H9 (cell line): ENCODE measurements at regions not wholly inside any gene's neighbourhood (a gene's known extent, or its start where the extent isn't known, plus 50 kb on each side); places are given as distances from the start of the nearest gene placed in this dataset.

Experiments
- DNase-seq: peaks from one replicate; pipeline ENCODE4 v3.0.0-alpha.2; 2017
- H2AFZ ChIP-seq: one replicate; pipeline ENCODE4 v1.6.1; 2013; ENCODE audit warnings: mild to moderate bottlenecking, low read length, control low read depth, moderate library complexity
- H2AK5ac ChIP-seq: 2 replicates; pipeline ENCODE4 v1.6.1; 2013; ENCODE audit warnings: low read length, control low read depth, mixed read lengths; ENCODE audit not compliant: insufficient read length
- H2BK120ac ChIP-seq: one replicate; pipeline ENCODE4 v1.6.1; 2013; ENCODE audit warnings: low read depth, mild to moderate bottlenecking, low read length, control low read depth, inconsistent platforms; ENCODE audit not compliant: poor library complexity, severe bottlenecking
- H2BK12ac ChIP-seq: 2 replicates; pipeline ENCODE4 v1.6.1; 2013; ENCODE audit warnings: low read length, control low read depth, mixed read lengths, low read depth; ENCODE audit not compliant: insufficient read length
- H2BK15ac ChIP-seq: 2 replicates; pipeline ENCODE4 v1.6.1; 2013; ENCODE audit warnings: low read depth, low read length, control low read depth
- H2BK20ac ChIP-seq: one replicate; pipeline ENCODE4 v1.6.1; 2013; ENCODE audit warnings: low read depth, mild to moderate bottlenecking, low read length, control low read depth, inconsistent platforms; ENCODE audit not compliant: poor library complexity, severe bottlenecking
- H2BK5ac ChIP-seq: 2 replicates; pipeline ENCODE4 v1.6.1; 2013; ENCODE audit warnings: low read length, control low read depth, mixed read lengths; ENCODE audit not compliant: insufficient read length
- H3K14ac ChIP-seq: 2 replicates; pipeline ENCODE4 v1.6.1; 2013; ENCODE audit warnings: low read length, control low read depth; ENCODE audit not compliant: insufficient read depth
- H3K18ac ChIP-seq: 2 replicates; pipeline ENCODE4 v1.6.1; 2013; ENCODE audit warnings: low read depth, mild to moderate bottlenecking, mixed read lengths, low read length, control low read depth; ENCODE audit not compliant: insufficient read length
- H3K23ac ChIP-seq: 2 replicates; pipeline ENCODE4 v1.6.1; 2013; ENCODE audit warnings: low read length, control low read depth, mixed read lengths, low read depth; ENCODE audit not compliant: insufficient read length
- H3K23me2 ChIP-seq: 2 replicates; pipeline ENCODE4 v1.6.1; 2013; ENCODE audit warnings: low read depth, mild to moderate bottlenecking, mixed read lengths, low read length, control low read depth; ENCODE audit not compliant: insufficient read length, poor library complexity, severe bottlenecking
- H3K27ac ChIP-seq: 2 replicates; pipeline ENCODE4 v1.5.1; 2013; ENCODE audit warnings: low read length, control low read depth, mixed read lengths, low read depth; ENCODE audit not compliant: insufficient read length
- H3K27me3 ChIP-seq: 2 replicates; pipeline ENCODE4 v1.6.1; 2013; ENCODE audit warnings: low read length, control low read depth, inconsistent platforms; ENCODE audit not compliant: insufficient read depth
- H3K4ac ChIP-seq: 2 replicates; pipeline ENCODE4 v1.6.1; 2013; ENCODE audit warnings: low read depth, mild to moderate bottlenecking, control low read depth, inconsistent platforms, low read length, moderate library complexity
- H3K4me1 ChIP-seq: 2 replicates; pipeline ENCODE4 v1.6.1; 2013; ENCODE audit warnings: low read length, control low read depth, inconsistent platforms; ENCODE audit not compliant: insufficient read depth
- H3K4me2 ChIP-seq: 2 replicates; pipeline ENCODE4 v1.6.1; 2013; ENCODE audit warnings: low read length, control low read depth, mixed read lengths; ENCODE audit not compliant: insufficient read length, insufficient read depth
- H3K56ac ChIP-seq: 2 replicates; pipeline ENCODE4 v1.6.1; 2013; ENCODE audit warnings: low read depth, mild to moderate bottlenecking, mixed read lengths, low read length, control low read depth; ENCODE audit not compliant: insufficient read length
- H3K79me1 ChIP-seq: 2 replicates; pipeline ENCODE4 v1.6.1; 2013; ENCODE audit warnings: low read depth, mild to moderate bottlenecking, moderate library complexity, low read length, control low read depth, inconsistent platforms; ENCODE audit not compliant: insufficient read depth, poor library complexity, severe bottlenecking
- H3K79me2 ChIP-seq: 2 replicates; pipeline ENCODE4 v1.6.1; 2013; ENCODE audit warnings: low read length, control low read depth, inconsistent platforms; ENCODE audit not compliant: insufficient read depth
- H3K9ac ChIP-seq: 2 replicates; pipeline ENCODE4 v1.6.1; 2013; ENCODE audit warnings: low read length, control low read depth, mixed read lengths; ENCODE audit not compliant: insufficient read length; ENCODE audit errors: extremely low read depth
- H3K9me3 ChIP-seq: one replicate; pipeline ENCODE4 v1.6.1; 2013; ENCODE audit warnings: low read depth, low read length, inconsistent platforms; ENCODE audit not compliant: control insufficient read depth
- H3T11ph ChIP-seq: one replicate; pipeline ENCODE4 v1.6.1; 2013; ENCODE audit warnings: mild to moderate bottlenecking, low read length, control low read depth, inconsistent platforms
- H4K20me1 ChIP-seq: one replicate; pipeline ENCODE4 v1.6.1; 2013; ENCODE audit not compliant: control insufficient read depth, insufficient read length, insufficient read depth
- H4K5ac ChIP-seq: 2 replicates; pipeline ENCODE4 v1.6.1; 2013; ENCODE audit warnings: low read depth, mild to moderate bottlenecking, mixed read lengths, low read length, control low read depth; ENCODE audit not compliant: insufficient read length
- H4K8ac ChIP-seq: replicated peaks from 2 replicates; pipeline ENCODE4 v1.6.1; 2013; ENCODE audit warnings: low read length, control low read depth, mixed read lengths, low read depth; ENCODE audit not compliant: insufficient read length
- H4K91ac ChIP-seq: 2 replicates; pipeline ENCODE4 v1.6.1; 2013; ENCODE audit warnings: low read depth, mild to moderate bottlenecking, moderate library complexity, mixed read lengths, low read length, control low read depth; ENCODE audit not compliant: insufficient read length
- H3K27ac Mint-ChIP-seq, 3 experiments: 2 replicates in 2 of 3; 3 replicates in 1 of 3; pipeline ENCODE4 v1.8.0; 2020 to 2021; ENCODE audit warnings: mixed read lengths in 3 of 3, mild to moderate bottlenecking in 1 of 3, moderate library complexity in 1 of 3
- H3K27me3 Mint-ChIP-seq: 2 replicates; pipeline ENCODE4 v1.8.0; 2021; ENCODE audit warnings: low read depth, mild to moderate bottlenecking, moderate library complexity, mixed read lengths
- H3K36me3 Mint-ChIP-seq, 3 experiments: 2 replicates in 2 of 3; 3 replicates in 1 of 3; pipeline ENCODE4 v1.8.0; 2020 to 2021; ENCODE audit warnings: low read depth in 3 of 3, mixed read lengths in 3 of 3; ENCODE audit not compliant: insufficient read depth in 1 of 3
- H3K4me1 Mint-ChIP-seq, 2 experiments: 2 replicates each; pipeline ENCODE4 v1.8.0; 2020; ENCODE audit warnings: mixed read lengths in 2 of 2
- H3K4me3 Mint-ChIP-seq, 2 experiments: 2 replicates in 1 of 2; 3 replicates in 1 of 2; pipeline ENCODE4 v1.8.0; 2020 to 2021; ENCODE audit warnings: mild to moderate bottlenecking in 2 of 2, mixed read lengths in 2 of 2, moderate library complexity in 1 of 2
- H3K9me3 Mint-ChIP-seq, 2 experiments: 2 replicates in 1 of 2; 3 replicates in 1 of 2; pipeline ENCODE4 v1.8.0; 2020; ENCODE audit warnings: mild to moderate bottlenecking in 2 of 2, mixed read lengths in 2 of 2, moderate library complexity in 1 of 2
- WGBS: extraction: QIAGEN DNeasy Blood & Tissue Kit; methylation state at CpG from one replicate; pipeline ENCODE4 v1.1.7; 2013; ENCODE audit warnings: missing lambda C conversion rate, low lambda C conversion rate, mixed read lengths; ENCODE audit not compliant: insufficient read length; ENCODE audit errors: extremely low coverage; 5-methylcytosine and 5-hydroxymethylcytosine counted together
- TF ChIP-seq, protein P1 (sequence below): fragments of 200-600 bp; sonication (generic); conservative IDR thresholded peaks from 3 replicates; pipeline ENCODE4 v1.8.0; 2021; ENCODE audit warnings: antibody characterized with exemption, mild to moderate bottlenecking

DNA sequence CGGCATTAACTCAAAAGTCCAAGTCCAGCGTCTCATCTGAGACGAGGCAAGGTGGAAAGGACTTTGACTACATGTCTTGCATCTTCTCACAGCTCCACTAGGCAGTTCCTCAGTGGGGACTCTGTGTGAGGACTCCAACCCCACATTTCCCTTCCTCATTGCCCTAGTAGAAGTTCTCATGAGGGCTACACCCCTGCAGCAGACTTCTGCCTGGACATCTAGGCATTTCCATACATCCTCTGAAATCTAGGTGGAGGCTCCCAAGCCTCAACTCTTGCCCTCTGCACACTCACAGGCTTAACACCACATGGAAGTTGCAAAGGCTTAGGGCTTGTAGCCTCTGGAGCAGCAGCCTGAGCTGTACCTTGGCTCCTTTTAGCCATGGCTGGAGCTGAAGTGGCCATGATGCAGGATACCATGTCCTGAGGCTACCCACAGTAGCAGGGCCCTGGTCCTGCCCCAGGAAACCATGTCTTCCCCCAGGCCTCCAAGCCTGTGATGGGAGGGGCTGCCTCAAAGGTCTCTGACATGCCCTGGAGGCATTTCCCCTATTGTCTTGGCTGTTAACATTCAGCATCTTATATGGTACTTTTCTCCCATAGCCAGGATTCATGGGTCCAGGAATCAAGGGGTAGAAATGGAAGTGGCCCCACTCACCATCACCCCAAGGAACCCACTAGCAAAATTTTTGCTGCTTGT is 194.6 kb upstream of the KCNG1 start:
- Histone ChIP-seq H3K14ac (no peak overlapping the region), H3K4me2 (no peak overlapping the region), H3K9me3 (no peaks in the 10 kb centered on the region), H2BK12ac (no peak overlapping the region), H3K56ac (no peak overlapping the region), H4K20me1 (no peaks in the 10 kb centered on the region), H3K27me3 (no peaks in the 10 kb centered on the region; the same call in 1 of the 2 replicates), H3K9ac (no peak overlapping the region), H3K79me2 (no peaks in the 10 kb centered on the region), H2AK5ac (no peak overlapping the region), H3K18ac (no peak overlapping the region), H3K4ac (no peak overlapping the region), H2BK20ac (no peak overlapping the region), H2BK5ac (no peak overlapping the region), H2AFZ (no peak overlapping the region), H4K8ac (no peak overlapping the region), H2BK120ac (no peak overlapping the region), H3K23ac (no peak overlapping the region), H4K5ac (no peak overlapping the region), H2BK15ac (no peak overlapping the region), H3K27ac (no peak overlapping the region), H3K4me1 (0 out of 2 replicates have a peak, but pooled peaks cover 2% of the 10 kb centered on the region), H4K91ac (no peak overlapping the region), H3T11ph (no peak overlapping the region), H3K79me1 (no peaks in the 10 kb centered on the region), H3K23me2 (no peaks in the 10 kb centered on the region)
- Mint-ChIP-seq H3K4me1 (peaks cover 27 to 28% of the 10 kb centered on the region in 2 experiments), H3K9me3 (peaks cover 25% of the 10 kb centered on the region in 2 experiments), H3K36me3 (peaks cover 7 to 14% (median 9%) of the 10 kb centered on the region in 3 experiments), H3K27me3 (peaks cover 38% of the 10 kb centered on the region), H3K4me3 (no peak overlapping the region), H3K27ac (no peak overlapping the region)
- WGBS, result no CpG with 5 or more reads among the region's 3 CpGs
- DNase-seq, result no peak
- TF ChIP-seq, protein P1, sequence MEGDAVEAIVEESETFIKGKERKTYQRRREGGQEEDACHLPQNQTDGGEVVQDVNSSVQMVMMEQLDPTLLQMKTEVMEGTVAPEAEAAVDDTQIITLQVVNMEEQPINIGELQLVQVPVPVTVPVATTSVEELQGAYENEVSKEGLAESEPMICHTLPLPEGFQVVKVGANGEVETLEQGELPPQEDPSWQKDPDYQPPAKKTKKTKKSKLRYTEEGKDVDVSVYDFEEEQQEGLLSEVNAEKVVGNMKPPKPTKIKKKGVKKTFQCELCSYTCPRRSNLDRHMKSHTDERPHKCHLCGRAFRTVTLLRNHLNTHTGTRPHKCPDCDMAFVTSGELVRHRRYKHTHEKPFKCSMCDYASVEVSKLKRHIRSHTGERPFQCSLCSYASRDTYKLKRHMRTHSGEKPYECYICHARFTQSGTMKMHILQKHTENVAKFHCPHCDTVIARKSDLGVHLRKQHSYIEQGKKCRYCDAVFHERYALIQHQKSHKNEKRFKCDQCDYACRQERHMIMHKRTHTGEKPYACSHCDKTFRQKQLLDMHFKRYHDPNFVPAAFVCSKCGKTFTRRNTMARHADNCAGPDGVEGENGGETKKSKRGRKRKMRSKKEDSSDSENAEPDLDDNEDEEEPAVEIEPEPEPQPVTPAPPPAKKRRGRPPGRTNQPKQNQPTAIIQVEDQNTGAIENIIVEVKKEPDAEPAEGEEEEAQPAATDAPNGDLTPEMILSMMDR, result no peak
